ENCODE measurements at regions not wholly inside any gene's neighbourhood (a gene's known extent, or its start where the extent isn't known, plus 50 kb on each side); places are given as distances from the start of the nearest gene placed in this dataset.
"Not testable (repeated sequence)": the region's sequence is repeated elsewhere in the genome, so short reads cannot be mapped to it uniquely, and the experiment has no call there.

DNA sequence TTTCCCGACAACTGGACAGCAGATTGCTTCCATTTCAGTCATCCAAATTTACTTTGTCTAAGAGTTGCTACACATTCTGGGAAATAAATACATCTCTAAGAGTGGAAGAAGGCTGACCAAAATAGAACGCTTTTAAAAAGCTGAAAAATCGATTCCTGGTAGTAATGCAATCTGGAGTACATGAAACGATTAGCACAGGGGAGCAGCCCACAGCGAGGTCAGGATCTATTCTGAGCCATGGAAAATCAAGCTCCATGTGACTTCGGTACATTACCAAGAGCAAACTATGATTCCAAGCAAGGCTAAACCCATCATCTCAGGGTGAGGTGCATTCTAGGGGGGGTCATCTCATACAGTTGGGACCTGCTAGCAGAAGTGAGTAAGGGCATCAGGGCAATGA lies 249.3 kb downstream of the BLID start:
- no peaks in the 10 kb centered on the region for H3K27me3 Mint-ChIP-seq (ENCODE audit: low read depth)
- no peak for DNase-seq (ENCODE audit: low spot score in 2 of 2, unreplicated experiment in 2 of 2)
- TF ChIP-seq, protein P1, sequence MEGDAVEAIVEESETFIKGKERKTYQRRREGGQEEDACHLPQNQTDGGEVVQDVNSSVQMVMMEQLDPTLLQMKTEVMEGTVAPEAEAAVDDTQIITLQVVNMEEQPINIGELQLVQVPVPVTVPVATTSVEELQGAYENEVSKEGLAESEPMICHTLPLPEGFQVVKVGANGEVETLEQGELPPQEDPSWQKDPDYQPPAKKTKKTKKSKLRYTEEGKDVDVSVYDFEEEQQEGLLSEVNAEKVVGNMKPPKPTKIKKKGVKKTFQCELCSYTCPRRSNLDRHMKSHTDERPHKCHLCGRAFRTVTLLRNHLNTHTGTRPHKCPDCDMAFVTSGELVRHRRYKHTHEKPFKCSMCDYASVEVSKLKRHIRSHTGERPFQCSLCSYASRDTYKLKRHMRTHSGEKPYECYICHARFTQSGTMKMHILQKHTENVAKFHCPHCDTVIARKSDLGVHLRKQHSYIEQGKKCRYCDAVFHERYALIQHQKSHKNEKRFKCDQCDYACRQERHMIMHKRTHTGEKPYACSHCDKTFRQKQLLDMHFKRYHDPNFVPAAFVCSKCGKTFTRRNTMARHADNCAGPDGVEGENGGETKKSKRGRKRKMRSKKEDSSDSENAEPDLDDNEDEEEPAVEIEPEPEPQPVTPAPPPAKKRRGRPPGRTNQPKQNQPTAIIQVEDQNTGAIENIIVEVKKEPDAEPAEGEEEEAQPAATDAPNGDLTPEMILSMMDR (IDR thresholded peaks at IDR 0.05; ENCODE audit: unreplicated experiment) = no peak
- H3K36me3 Mint-ChIP-seq = peaks cover 5% of the 10 kb centered on the region
- peaks cover 25% of the 10 kb centered on the region for H3K9me3 Mint-ChIP-seq
- H3K4me3 Mint-ChIP-seq = no peak overlapping the region
- H3K4me1 Mint-ChIP-seq = peaks cover 10% of the 10 kb centered on the region
- H3K27ac Mint-ChIP-seq = no peak overlapping the region

DNA sequence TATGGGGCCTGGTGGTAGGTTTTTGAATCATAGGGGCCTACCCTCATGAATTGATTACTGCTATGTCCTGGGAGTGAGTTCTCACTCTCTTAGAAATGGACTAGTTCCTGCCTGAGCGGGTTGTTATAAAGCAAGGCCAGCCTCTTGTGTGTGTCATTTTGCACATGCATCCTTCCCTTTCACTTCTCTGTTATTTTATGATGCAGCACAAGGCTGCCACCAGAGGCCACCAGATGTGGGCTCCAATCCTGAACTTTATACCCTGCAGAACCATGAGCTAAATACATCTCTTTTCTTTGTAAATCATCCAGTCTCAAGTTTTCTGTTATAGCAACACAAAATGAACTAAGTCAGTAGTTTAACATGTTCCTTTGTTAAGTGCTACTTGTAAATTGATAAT lies 251.4 kb downstream of the BLID start:
- no peak for DNase-seq (ENCODE audit: low spot score in 2 of 2, unreplicated experiment in 2 of 2)
- H3K9me3 Mint-ChIP-seq = peaks cover 30% of the 10 kb centered on the region
- H3K36me3 Mint-ChIP-seq = peaks cover 9% of the 10 kb centered on the region
- H3K27ac Mint-ChIP-seq = no peak overlapping the region
- H3K4me3 Mint-ChIP-seq = no peak overlapping the region
- peaks cover 5% of the 10 kb centered on the region for H3K4me1 Mint-ChIP-seq
- no peaks in the 10 kb centered on the region for H3K27me3 Mint-ChIP-seq (ENCODE audit: low read depth)
- TF ChIP-seq, protein P1 (IDR thresholded peaks at IDR 0.05; ENCODE audit: unreplicated experiment) = no peak

DNA sequence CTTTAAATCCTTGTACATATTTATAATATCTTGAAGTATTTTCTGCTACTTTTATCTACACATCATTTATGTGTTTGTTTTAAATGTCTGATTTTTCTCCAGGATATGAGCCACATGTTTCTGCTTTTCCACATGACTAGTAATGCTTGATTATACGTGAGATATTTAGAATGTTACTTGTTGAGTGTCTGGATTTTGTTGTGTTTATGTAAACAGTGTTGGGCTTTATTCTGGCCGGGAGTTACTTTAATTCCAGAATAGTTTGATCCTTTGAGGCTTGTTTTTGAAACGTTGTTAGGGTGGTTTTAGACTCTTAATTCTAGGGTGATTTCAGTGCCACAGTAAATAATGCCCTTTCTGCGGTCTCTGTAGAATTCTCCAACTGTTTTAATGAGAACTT lies 252.9 kb downstream of the BLID start:
- no peaks in the 10 kb centered on the region for H3K4me1 Mint-ChIP-seq

DNA sequence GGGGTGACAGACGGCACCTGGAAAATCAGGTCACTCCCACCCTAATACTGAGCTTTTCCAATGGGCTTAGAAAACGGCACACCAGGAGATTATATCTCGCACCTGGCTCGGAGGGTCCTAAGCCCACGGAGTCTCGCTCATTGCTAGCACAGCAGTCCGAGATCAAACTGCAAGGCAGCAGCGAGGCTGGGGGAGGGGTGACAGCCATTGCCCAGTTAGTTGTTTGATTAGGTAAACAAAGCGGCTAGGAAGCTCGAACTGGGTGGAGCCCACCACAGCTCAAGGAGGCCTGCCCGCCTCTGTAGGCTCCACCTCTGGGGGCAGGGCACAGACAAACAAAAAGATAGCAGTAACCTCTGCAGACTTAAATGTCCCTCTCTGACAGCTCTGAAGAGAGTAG lies 260.9 kb downstream of the BLID start:
- peaks cover 16% of the 10 kb centered on the region for H3K36me3 Mint-ChIP-seq
- peaks cover 39% of the 10 kb centered on the region for H3K9me3 Mint-ChIP-seq

More for the DNA sequence above, 252.9 kb downstream of the BLID start:
- H3K36me3 Mint-ChIP-seq = peaks cover 9% of the 10 kb centered on the region
- DNase-seq (ENCODE audit: low spot score in 2 of 2, unreplicated experiment in 2 of 2) = no peak
- H3K9me3 Mint-ChIP-seq = peaks cover 33% of the 10 kb centered on the region
- no peak overlapping the region for H3K27ac Mint-ChIP-seq
- TF ChIP-seq, protein P1 (IDR thresholded peaks at IDR 0.05; ENCODE audit: unreplicated experiment) = no peak
- H3K4me3 Mint-ChIP-seq = no peak overlapping the region
- no peaks in the 10 kb centered on the region for H3K27me3 Mint-ChIP-seq (ENCODE audit: low read depth)

DNA sequence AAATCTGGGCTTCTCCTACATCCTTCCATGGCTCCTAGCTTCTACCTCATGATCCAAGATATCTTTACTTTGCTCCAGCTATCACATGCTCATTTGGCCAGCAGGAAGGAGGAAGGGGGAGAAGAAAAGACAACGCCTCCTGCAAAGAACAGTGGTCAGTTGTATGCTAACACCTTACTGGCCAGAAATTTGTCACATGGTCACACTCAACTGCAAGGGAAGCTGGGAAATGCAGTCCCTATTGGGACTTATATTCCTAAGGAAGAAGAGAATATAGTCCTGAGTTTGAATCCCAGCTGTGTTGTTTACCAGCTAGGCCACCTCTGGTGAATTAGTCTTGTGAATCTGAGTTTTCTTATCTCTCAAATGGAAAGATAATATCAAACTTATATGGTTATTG lies 272.0 kb downstream of the BLID start:
- Mint-ChIP-seq H3K27me3 (ENCODE audit: low read depth) (no peaks in the 10 kb centered on the region), H3K36me3 (peaks cover 2% of the 10 kb centered on the region), H3K4me1 (peaks cover 13% of the 10 kb centered on the region), H3K27ac (no peak overlapping the region), H3K9me3 (peaks cover 6% of the 10 kb centered on the region), H3K4me3 (no peak overlapping the region)
- TF ChIP-seq, protein P1 (IDR thresholded peaks at IDR 0.05; ENCODE audit: unreplicated experiment) = no peak
- DNase-seq (ENCODE audit: low spot score in 2 of 2, unreplicated experiment in 2 of 2) = no peak

More for the DNA sequence above, 260.9 kb downstream of the BLID start:
- H3K4me1 Mint-ChIP-seq; H3K4me3 Mint-ChIP-seq; H3K27ac Mint-ChIP-seq; H3K27me3 Mint-ChIP-seq (ENCODE audit: low read depth); DNase-seq (ENCODE audit: low spot score in 2 of 2, unreplicated experiment in 2 of 2): not testable (repeated sequence)

DNA sequence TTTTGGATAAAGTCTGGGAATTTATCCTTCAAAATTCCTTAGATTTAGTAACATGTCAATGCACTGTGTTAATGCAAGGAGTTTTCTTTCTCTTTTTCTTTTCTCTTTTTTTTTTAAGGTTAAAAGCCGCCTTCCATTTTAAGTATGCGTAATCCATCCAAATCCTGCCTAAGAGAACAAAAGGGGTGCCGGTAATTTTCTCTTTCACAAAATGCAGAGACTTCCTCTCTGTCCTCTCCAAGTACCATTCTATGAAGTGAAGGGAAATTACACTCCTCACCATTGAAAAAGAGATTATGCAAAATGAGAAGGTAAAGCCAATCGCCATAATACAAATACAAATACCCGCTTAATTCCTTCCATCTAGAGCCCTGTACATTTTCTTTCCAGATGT lies 273.8 kb downstream of the BLID start:
- H3K27ac Mint-ChIP-seq = peak overlapping the region; percentile 26

More for the DNA sequence above, 273.8 kb downstream of the BLID start:
- H3K4me1 Mint-ChIP-seq = peaks cover 13% of the 10 kb centered on the region
- peaks cover 10% of the 10 kb centered on the region for H3K9me3 Mint-ChIP-seq
- TF ChIP-seq, protein P1 (IDR thresholded peaks at IDR 0.05; ENCODE audit: unreplicated experiment) = no peak
- H3K27me3 Mint-ChIP-seq (ENCODE audit: low read depth) = no peaks in the 10 kb centered on the region
- DNase-seq (ENCODE audit: low spot score in 2 of 2, unreplicated experiment in 2 of 2) = no peak
- H3K4me3 Mint-ChIP-seq = no peak overlapping the region
- peaks cover 5% of the 10 kb centered on the region for H3K36me3 Mint-ChIP-seq

Measured in mesothelial cell of epicardium (in vitro differentiated cells).